Uterus (tissue), 2 donors: ENCODE measurements at regions not wholly inside any gene's neighbourhood (a gene's known extent, or its start where the extent isn't known, plus 50 kb on each side); places are given as distances from the start of the nearest gene placed in this dataset.

Source experiments
- CTCF ChIP-seq, 4 experiments: fragments of 200-600 bp in 2 of 4; fragments of 450-650 bp in 2 of 4; sonication (generic) in 2 of 4; IDR thresholded peaks; one replicate each; pipeline ENCODE4 v1.5.1; 2016 to 2019; ENCODE audit warnings: antibody characterized with exemption in 4 of 4, mild to moderate bottlenecking in 2 of 4, moderate library complexity in 1 of 4
- POLR2A ChIP-seq, 2 donors: fragments of 450-650 bp; IDR thresholded peaks; one replicate each; pipeline ENCODE4 v1.6.1; 2016; ENCODE audit warnings: antibody characterized with exemption in 2 of 2, mild to moderate bottlenecking in 1 of 2, moderate library complexity in 1 of 2

DNA sequence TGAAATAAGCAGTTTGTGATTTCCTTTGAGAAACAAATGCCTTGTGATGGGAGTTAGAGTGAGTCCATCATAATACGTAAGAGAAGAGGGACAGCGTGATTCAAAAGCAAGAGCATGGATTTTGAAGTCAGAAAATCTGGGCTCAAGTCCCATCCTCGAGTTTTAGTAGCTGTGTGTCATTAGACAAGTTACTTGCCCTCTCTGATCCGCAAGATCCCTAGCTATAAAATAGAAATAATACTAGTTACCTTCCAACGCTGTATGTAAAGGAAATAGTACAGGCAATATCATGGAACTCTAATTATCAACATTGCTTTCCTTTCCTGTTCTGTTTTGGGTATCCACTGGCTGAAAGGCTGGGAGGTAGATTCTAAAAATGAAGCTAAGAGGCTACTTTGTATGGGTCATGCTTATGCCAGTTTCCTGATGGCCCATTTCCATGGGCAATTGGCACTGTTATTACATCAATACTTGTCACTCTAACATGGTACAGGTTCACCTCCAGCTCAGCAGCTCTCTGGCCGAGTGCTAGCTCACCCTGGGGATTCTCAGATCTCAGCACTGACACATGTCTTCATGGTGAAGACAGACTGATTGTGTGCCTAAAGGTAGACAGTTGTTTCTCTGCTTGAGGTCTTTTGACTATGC, 241.7 kb upstream of the KLF4 start:
- TF ChIP-seq CTCF (IDR thresholded peaks at IDR 0.05) (no peak), POLR2A (IDR thresholded peaks at IDR 0.05) (no peak)
